Motor neuron (in vitro differentiated cells): ENCODE measurements at regions not wholly inside any gene's neighbourhood (a gene's known extent, or its start where the extent isn't known, plus 50 kb on each side); places are given as distances from the start of the nearest gene placed in this dataset.
A peak's percentile ranks its signal among the peaks of the same experiment; 100 is the strongest.

Source experiments
- ATAC-seq, 8 experiments: fragments of 200-7000 bp; cut with Tn5 transposase; replicated peaks in 6 of 8; 2 replicates each; pipeline ENCODE4 v1.8.0; 2021; ENCODE audit warnings: mild to moderate bottlenecking in 8 of 8, moderate library complexity in 8 of 8
- H3K27ac ChIP-seq, 2 donors: fragments of 250-450 bp; sonication (Bioruptor Pico); 2 replicates each; pipeline ENCODE4 v1.9.0; 2021; ENCODE audit warnings: antibody characterized with exemption in 2 of 2, mild to moderate bottlenecking in 2 of 2, moderate library complexity in 1 of 2
- H3K4me1 ChIP-seq, 2 donors: fragments of 250-450 bp; sonication (Bioruptor Pico); replicated peaks in 1 of 2; 2 replicates each; pipeline ENCODE4 v1.6.1; 2021; ENCODE audit warnings: antibody characterized with exemption in 2 of 2, mild to moderate bottlenecking in 2 of 2, moderate library complexity in 1 of 2
- H3K4me3 ChIP-seq, 5 donors: fragments of 250-450 bp; sonication (Bioruptor Pico); 2 replicates each; pipeline ENCODE4 v1.9.0; 2021; ENCODE audit warnings: antibody characterized with exemption in 5 of 5, mild to moderate bottlenecking in 5 of 5, moderate library complexity in 4 of 5
- WGBS, 10 experiments: fragments of 450-650 bp; shearing (Covaris generic); methylation state at CpG; one replicate each; pipeline ENCODE4 v1.0.0; 2022; 5-methylcytosine and 5-hydroxymethylcytosine counted together
- in situ Hi-C, 9 experiments: fragments of 400-800 bp; cut with MboI; loops; one replicate each; pipeline ENCODE4 v1.15.0; 2021; ENCODE audit warnings: low sequenced_read_pairs in 9 of 9, low pct_unique_long_range_greater_than_20kb in 2 of 9; ENCODE audit not compliant: unreplicated experiment in 9 of 9

- no peak for ATAC-seq
- 30 to 100% (median 63%) methylated on average over 1 to 8 of the region's 8 CpGs; no CpG with 5 or more reads in 1 of the 10 experiments for WGBS, 10 experiments
Observed at GRCh38 chr1:30649321-30649991, 73.9 kb downstream of the MATN1 start.

DNA sequence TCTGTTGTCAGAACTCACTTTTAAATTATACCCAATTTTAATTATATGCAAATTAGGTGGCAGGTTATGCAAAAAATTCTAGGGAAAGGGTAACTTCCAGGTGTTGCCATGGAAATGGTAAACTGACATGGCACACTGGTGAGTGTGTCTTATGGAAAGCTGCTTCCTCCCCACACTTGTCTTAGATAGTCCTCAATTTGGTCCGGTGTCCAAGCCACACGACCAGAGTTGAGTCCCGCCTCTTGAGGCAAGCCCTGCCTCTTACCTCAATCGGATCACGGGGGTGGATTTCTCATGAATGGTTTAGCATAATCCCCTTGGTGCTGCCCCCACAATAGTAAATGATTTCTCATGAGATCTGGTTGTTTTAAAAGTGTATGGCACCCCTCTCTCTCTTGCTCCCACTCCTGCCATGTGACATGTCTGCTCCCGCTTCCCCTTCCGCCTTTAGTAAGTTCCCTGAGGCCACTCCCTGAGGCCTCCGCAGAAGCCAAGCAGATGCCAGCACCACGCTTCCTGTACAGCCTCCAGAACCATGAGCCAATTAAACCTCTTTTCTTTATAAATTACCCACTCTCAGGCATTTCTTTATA lies 74.9 kb downstream of the MATN1 start:
- 8 to 82% (median 78%) methylated on average over 1 to 8 of the region's 9 CpGs; no CpG with 5 or more reads in 2 of the 10 experiments for WGBS, 10 experiments
- Histone ChIP-seq H3K4me1 (peaks cover 0 to 6% of the 10 kb centered on the region in 2 donors), H3K27ac (no peak overlapping the region), H3K4me3 (no peak overlapping the region)
- no peak for ATAC-seq
- in situ Hi-C loops = no loop called here

More at GRCh38 chr1:30649321-30649991, 73.9 kb downstream of the MATN1 start:
- no peak overlapping the region for H3K4me3 ChIP-seq
- H3K27ac ChIP-seq = no peak overlapping the region
- H3K4me1 ChIP-seq = peaks cover 0 to 6% of the 10 kb centered on the region in 2 donors
- in situ Hi-C loops = no loop called here

DNA sequence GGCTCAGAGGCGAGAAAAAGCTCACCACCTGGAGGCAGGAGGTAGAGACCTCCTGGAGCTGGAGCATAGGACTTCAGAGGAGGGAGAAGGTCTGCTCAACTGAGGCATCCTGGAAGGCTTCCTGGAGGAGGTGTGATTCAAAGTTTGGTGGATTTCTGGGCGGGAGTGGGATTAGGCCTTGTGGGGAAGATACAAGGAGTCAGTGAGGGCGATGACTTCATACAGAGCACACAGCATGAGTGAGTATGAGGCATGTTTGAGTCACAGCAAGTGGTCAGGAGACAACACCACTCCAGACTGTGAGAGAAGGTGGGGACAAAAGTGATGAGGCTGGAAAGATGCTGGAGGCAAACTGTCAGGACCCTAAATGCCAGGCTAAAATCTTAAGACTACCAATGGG lies 77.6 kb downstream of the MATN1 start:
- Histone ChIP-seq H3K27ac (no peak overlapping the region), H3K4me1 (no peaks in the 10 kb centered on the region), H3K4me3 (no peak overlapping the region)
- no peak for ATAC-seq
- in situ Hi-C loops = no loop called here
- WGBS, 10 experiments = 0 to 71% (median 53%) methylated on average over 1 to 3 of the region's 3 CpGs; no CpG with 5 or more reads in 4 of the 10 experiments

DNA sequence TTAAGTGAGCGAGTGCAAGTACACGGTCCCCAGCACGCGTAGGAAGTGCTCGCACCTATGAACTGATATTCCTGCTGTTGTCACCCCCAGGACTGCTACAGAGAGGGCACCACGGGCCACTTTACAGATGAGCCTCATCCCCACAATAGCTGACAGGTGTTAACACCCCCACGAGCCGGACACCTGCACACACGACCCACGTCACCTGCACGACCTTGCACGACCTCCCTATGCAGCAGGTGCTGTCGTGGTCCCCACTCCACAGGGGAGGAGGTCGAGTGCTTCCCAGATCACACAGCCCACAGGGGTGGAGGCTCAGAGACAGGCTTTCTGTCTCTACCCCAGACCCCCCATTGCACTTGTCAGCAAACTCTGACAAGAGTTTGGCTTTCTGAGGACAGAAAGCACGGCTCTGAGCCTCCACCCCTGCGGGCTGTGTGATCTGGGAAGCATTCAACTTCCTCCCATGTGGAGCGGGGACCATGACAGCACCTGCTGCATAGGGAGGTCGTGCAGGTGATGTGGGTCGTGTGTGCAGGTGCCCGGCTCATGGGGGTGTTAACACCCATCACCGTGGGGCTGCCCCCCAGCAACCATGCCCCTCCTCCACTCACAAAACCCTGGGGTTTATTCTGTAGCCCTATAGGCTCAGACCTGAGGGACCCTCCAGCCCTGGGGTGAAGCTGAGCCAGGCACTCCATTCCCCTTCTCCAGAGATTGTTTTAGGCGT lies 80.8 kb downstream of the MATN1 start:
- Histone ChIP-seq H3K27ac (no peak overlapping the region), H3K4me3 (no peak overlapping the region), H3K4me1 (peaks cover 0 to under 1% of the 10 kb centered on the region in 2 donors)
- 10 to 80% (median 71%) methylated on average over 2 to 15 of the region's 22 CpGs; no CpG with 5 or more reads in 3 of the 10 experiments for WGBS, 10 experiments
- no peak for ATAC-seq
- in situ Hi-C loops = no loop called here

DNA sequence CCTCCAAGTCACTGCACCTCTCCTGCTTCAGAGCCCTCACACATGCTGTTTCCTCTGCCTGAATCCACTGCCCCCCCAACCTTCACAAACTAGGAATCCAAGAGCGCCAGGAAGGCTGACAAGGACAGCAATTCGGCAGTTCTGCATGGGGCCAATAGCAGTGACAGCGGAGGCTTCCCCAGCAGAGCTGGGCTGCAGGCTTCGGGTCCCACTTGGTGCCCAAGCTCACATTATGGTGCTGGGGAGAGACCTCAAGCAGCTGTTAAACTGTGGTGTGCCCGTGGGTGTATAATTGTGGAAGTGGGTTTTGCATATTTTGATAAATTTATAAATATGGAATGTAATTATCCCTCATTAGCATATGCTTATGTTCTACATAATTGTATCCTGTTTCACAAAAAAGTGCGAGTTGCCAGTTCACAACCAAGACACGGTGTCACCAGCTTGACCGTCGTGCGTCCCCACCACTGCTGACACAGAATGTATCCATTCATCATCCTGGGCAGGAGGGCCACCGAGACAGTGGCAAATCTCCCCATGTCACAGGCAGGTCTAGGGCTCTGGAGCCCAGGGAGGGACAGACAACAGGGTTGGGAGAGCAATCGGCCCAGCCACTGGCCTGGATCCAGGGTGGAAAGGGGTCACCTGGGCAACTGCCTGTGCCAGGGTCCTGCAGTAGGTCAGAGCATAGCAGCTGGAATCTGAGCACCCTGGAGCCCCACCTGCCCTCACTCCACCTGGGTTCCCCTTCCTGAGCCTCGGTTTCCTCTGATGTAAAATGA lies 81.6 kb downstream of the MATN1 start:
- in situ Hi-C loops = no loop called here
- Histone ChIP-seq H3K27ac (no peak overlapping the region), H3K4me3 (no peak overlapping the region), H3K4me1 (peaks cover 4 to 6% of the 10 kb centered on the region in 2 donors)
- 42 to 73% (median 66%) methylated on average over 2 to 11 of the region's 13 CpGs; no CpG with 5 or more reads in 4 of the 10 experiments for WGBS, 10 experiments
- no peak for ATAC-seq

DNA sequence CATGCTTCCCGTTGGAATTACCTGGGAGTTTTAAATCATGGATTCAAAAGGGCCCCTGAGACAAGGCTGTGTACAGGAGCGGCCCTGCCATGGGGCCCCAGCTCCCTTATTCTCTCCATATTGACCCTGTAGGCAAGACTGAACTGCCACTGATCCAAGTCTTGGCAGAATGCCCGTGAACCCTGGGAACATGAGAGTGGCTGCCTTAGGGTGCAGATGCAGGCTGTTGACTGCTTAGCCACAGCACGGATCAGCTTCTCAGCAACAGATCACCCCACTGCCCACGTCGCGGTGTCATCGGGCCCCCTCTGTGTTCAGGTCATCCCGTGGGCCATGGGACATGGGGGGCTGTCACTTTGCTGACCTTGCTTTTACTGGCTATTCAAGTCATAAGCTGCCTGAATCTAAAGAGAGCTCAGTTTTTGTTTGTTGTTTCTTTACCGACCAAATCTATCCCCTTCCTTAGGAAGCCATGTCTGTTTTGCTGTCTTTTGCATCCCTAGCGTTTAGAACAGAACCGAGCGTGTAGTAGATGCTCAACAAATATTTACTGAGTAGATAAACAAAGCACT lies 83.4 kb downstream of the MATN1 start:
- Histone ChIP-seq H3K4me1 (peaks cover 4 to 20% of the 10 kb centered on the region in 2 donors), H3K4me3 (no peak overlapping the region), H3K27ac (no peak overlapping the region)
- ATAC-seq = no peak
- in situ Hi-C loops = no loop called here
- WGBS, 10 experiments = 47 to 81% (median 63%) methylated on average over 4 to 10 of the region's 13 CpGs; no CpG with 5 or more reads in 2 of the 10 experiments

DNA sequence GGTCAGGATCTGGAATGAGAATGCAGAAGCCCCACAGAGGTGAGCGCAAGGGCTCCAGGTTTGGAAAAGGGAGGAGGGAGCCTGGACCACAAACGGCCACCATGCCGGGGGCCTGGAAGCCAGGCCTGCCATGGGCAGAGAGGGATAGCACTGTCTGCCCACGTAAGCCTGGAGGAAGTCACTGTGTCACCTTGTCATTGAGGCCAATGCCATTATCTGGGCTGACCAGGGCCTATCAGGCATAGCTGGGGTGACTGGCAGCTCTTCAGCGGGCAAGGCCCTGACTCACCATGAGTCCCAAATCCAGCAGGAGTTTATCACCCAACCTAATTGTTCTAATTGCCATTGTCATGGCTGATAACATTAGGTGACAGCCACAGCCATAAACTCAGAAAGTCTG lies 84.6 kb downstream of the MATN1 start:
- no peak for ATAC-seq
- 40 to 92% (median 86%) methylated on average over 1 to 5 of the region's 5 CpGs; no CpG with 5 or more reads in 4 of the 10 experiments for WGBS, 10 experiments
- H3K27ac ChIP-seq = no peak overlapping the region
- in situ Hi-C loops = no loop called here
- H3K4me3 ChIP-seq = no peak overlapping the region
- H3K4me1 ChIP-seq = peaks cover 4 to 22% of the 10 kb centered on the region in 2 donors

GRCh38 chr1:30638086-30638485 lies 85.3 kb downstream of the MATN1 start:
- peaks cover 4 to 22% of the 10 kb centered on the region in 2 donors for H3K4me1 ChIP-seq
- no peak for ATAC-seq
- no peak overlapping the region for H3K27ac ChIP-seq
- in situ Hi-C loops = no loop called here
- H3K4me3 ChIP-seq = no peak overlapping the region
- WGBS, 10 experiments = 20 to 88% (median 67%) methylated on average over 1 to 3 of the region's 4 CpGs; no CpG with 5 or more reads in 3 of the 10 experiments

DNA sequence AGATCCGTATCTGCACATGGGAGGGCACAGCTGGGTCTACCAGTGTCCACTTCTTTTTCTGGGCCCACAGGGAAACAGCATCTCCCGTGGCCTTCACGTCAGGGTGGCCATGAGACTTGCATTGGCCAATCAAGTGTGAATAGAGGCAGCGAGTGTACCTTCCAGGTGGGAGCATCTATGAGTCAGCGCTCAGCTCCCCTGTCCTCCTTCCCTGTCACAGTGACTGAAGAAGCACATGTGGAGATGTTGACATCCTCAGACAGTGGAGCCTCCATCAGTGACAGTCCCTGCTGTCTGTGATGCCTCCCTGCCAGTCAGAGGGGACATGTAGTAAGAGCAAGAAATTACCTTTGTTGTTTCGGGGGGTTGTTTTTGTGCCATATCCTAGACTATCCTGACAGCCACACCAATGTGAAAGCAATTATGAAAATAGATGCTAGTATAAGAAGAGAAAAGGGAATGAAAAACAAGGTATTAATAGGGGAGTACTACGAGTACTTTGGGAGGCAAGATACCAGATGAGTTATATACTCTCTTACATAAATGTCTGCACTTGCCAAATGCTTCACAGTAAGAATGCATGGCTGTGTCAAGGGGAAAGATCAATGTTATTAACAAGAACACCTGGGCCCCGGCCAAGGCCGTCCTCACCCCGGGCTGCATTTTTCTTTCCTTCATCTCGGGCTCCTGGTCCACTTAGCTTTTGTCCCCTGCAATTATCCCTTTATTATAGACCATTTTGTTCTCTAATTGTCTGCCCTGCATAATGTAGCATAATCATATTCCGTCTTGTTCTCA lies 86.0 kb downstream of the MATN1 start:
- Histone ChIP-seq H3K27ac (peak overlapping the region in 1 of 2 donors; percentile 22), H3K4me1 (peaks cover 4 to 22% of the 10 kb centered on the region in 2 donors), H3K4me3 (no peak overlapping the region)
- WGBS, 10 experiments = 17 to 81% (median 55%) methylated on average over 2 to 12 of the region's 12 CpGs
- in situ Hi-C loops = no loop called here
- ATAC-seq = peak in 5 of 8 experiments; percentile 24 to 69 (median 57)

- ATAC-seq = no peak
- WGBS, 10 experiments = 17 to 87% (median 60%) methylated on average over 1 to 5 of the region's 5 CpGs
- Histone ChIP-seq H3K4me3 (no peak overlapping the region), H3K4me1 (peaks cover 4 to 22% of the 10 kb centered on the region in 2 donors), H3K27ac (no peak overlapping the region)
- in situ Hi-C loops = no loop called here
Observed at GRCh38 chr1:30636621-30637020, 86.8 kb downstream of the MATN1 start.

GRCh38 chr1:30635391-30635975 lies 87.9 kb downstream of the MATN1 start:
- peak in 7 of 8 experiments; percentile 47 to 94 (median 85) for ATAC-seq
- in situ Hi-C loops = no loop called here
- H3K27ac ChIP-seq = peak overlapping the region in 1 of 2 donors; percentile 37

More at GRCh38 chr1:30635391-30635975, 87.9 kb downstream of the MATN1 start:
- 44 to 94% (median 58%) methylated on average over 2 to 7 of the region's 8 CpGs; no CpG with 5 or more reads in 2 of the 10 experiments for WGBS, 10 experiments
- H3K4me1 ChIP-seq = peaks cover 4 to 22% of the 10 kb centered on the region in 2 donors
- no peak overlapping the region for H3K4me3 ChIP-seq
